SK-MEL-5 (cell line): ENCODE measurements at regions not wholly inside any gene's neighbourhood (a gene's known extent, or its start where the extent isn't known, plus 50 kb on each side); places are given as distances from the start of the nearest gene placed in this dataset.
"Not testable (repeated sequence)": the region's sequence is repeated elsewhere in the genome, so short reads cannot be mapped to it uniquely, and the experiment has no call there.

ENCODE experiments used
- DNase-seq: peaks from one replicate; pipeline ENCODE4 v3.0.0-alpha.2; 2016; ENCODE audit warnings: low read depth, low spot score
- in situ Hi-C: cut with HindIII; loops from 2 replicates; pipeline ENCODE4 v1.10.0; 2016; ENCODE audit warnings: low sequenced_read_pairs, high pct_unique_total_duplicates, low pct_unique_long_range_greater_than_20kb

GRCh38 chr1:96445302-96445701, 276.3 kb upstream of the PTBP2 start:
- in situ Hi-C loops = no loop called here
- DNase-seq = no peak

- DNase-seq = no peak
- in situ Hi-C loops = no loop called here
Measured at GRCh38 chr1:96464066-96464465, 257.5 kb upstream of the PTBP2 start.

- DNase-seq = no peak
- in situ Hi-C loops = no loop called here
Measured at GRCh38 chr1:96464522-96464921, 257.1 kb upstream of the PTBP2 start.

- no peak for DNase-seq
- in situ Hi-C loops = no loop called here
Measured at GRCh38 chr1:96464991-96465390, 256.6 kb upstream of the PTBP2 start.

- in situ Hi-C loops = no loop called here
- DNase-seq = no peak
Measured at GRCh38 chr1:96465441-96465840, 256.1 kb upstream of the PTBP2 start.

- in situ Hi-C loops = no loop called here
- DNase-seq = no peak
Measured at GRCh38 chr1:96466842-96467241, 254.7 kb upstream of the PTBP2 start.

GRCh38 chr1:96469726-96470125, 251.9 kb upstream of the PTBP2 start:
- in situ Hi-C loops, DNase-seq: not testable (repeated sequence)

- in situ Hi-C loops = no loop called here
- no peak for DNase-seq
Measured at GRCh38 chr1:96472471-96472870, 249.1 kb upstream of the PTBP2 start.

GRCh38 chr1:96473791-96474434, 247.7 kb upstream of the PTBP2 start:
- DNase-seq = peak; percentile 2

GRCh38 chr1:96474985-96475743, 246.4 kb upstream of the PTBP2 start:
- in situ Hi-C loops = no loop called here
- DNase-seq = no peak

More at GRCh38 chr1:96473791-96474434, 247.7 kb upstream of the PTBP2 start:
- in situ Hi-C loops = no loop called here

GRCh38 chr1:96475903-96476302, 245.7 kb upstream of the PTBP2 start:
- in situ Hi-C loops = no loop called here
- no peak for DNase-seq

- in situ Hi-C loops = no loop called here
- no peak for DNase-seq
Measured at GRCh38 chr1:96478228-96478627, 243.4 kb upstream of the PTBP2 start.

GRCh38 chr1:96481409-96481808, 240.2 kb upstream of the PTBP2 start:
- DNase-seq = no peak
- in situ Hi-C loops = no loop called here

- no peak for DNase-seq
- in situ Hi-C loops = no loop called here
Measured at GRCh38 chr1:96482616-96483015, 239.0 kb upstream of the PTBP2 start.

- in situ Hi-C loops = no loop called here
- peak; percentile 78 for DNase-seq
Measured at GRCh38 chr1:96487394-96487793, 234.2 kb upstream of the PTBP2 start.

- no peak for DNase-seq
- in situ Hi-C loops = no loop called here
Measured at GRCh38 chr1:96487971-96488370, 233.6 kb upstream of the PTBP2 start.

GRCh38 chr1:96488777-96489176, 232.8 kb upstream of the PTBP2 start:
- in situ Hi-C loops = no loop called here
- no peak for DNase-seq

- DNase-seq = no peak
Measured at GRCh38 chr1:96492236-96492635, 229.3 kb upstream of the PTBP2 start.

GRCh38 chr1:96498744-96499340, 222.7 kb upstream of the PTBP2 start:
- no peak for DNase-seq
- in situ Hi-C loops = no loop called here

More at GRCh38 chr1:96492236-96492635, 229.3 kb upstream of the PTBP2 start:
- in situ Hi-C loops = no loop called here
